ENCODE measurements at regions not wholly inside any gene's neighbourhood (a gene's known extent, or its start where the extent isn't known, plus 50 kb on each side); places are given as distances from the start of the nearest gene placed in this dataset.

GRCh38 chr1:163537809-163538208 is 216.1 kb downstream of the NUF2 start:
- Histone ChIP-seq H3K36me3 (ENCODE audit: insufficient read depth, low read length) (no peaks in the 10 kb centered on the region), H3K27ac (no peak overlapping the region), H3K4me3 (no peak overlapping the region), H3K9me3 (ENCODE audit: low read depth, low read length) (no peaks in the 10 kb centered on the region), H3K9ac (ENCODE audit: insufficient read length) (no peak overlapping the region)
- TF ChIP-seq POLR2AphosphoS5 (IDR thresholded peaks at IDR 0.05; ENCODE audit: borderline replicate concordance, low read depth, low read length) (no peak), EZH2 (IDR thresholded peaks at IDR 0.05) (no peak), FOXP2 (optimal IDR thresholded peaks at IDR 0.05; ENCODE audit: control extremely low read depth, extremely low read length, insufficient read depth) (no peak)
- DNase-seq (ENCODE audit: low read depth, low spot score): no peak

GRCh38 chr1:163538667-163539066 is 216.9 kb downstream of the NUF2 start:
- H3K4me3 ChIP-seq: peak overlapping the region; percentile 33
- no peaks in the 10 kb centered on the region for H3K9me3 ChIP-seq (ENCODE audit: low read depth, low read length)
- H3K36me3 ChIP-seq (ENCODE audit: insufficient read depth, low read length): no peaks in the 10 kb centered on the region
- no peak for DNase-seq (ENCODE audit: low read depth, low spot score)
- TF ChIP-seq FOXP2 (optimal IDR thresholded peaks at IDR 0.05; ENCODE audit: control extremely low read depth, extremely low read length, insufficient read depth): no peak
- no peak for TF ChIP-seq POLR2AphosphoS5 (IDR thresholded peaks at IDR 0.05; ENCODE audit: borderline replicate concordance, low read depth, low read length)
- no peak for TF ChIP-seq EZH2 (IDR thresholded peaks at IDR 0.05)
- H3K9ac ChIP-seq (ENCODE audit: insufficient read length): peak overlapping the region; percentile 40
- H3K27ac ChIP-seq: peak overlapping the region; percentile 70

DNA sequence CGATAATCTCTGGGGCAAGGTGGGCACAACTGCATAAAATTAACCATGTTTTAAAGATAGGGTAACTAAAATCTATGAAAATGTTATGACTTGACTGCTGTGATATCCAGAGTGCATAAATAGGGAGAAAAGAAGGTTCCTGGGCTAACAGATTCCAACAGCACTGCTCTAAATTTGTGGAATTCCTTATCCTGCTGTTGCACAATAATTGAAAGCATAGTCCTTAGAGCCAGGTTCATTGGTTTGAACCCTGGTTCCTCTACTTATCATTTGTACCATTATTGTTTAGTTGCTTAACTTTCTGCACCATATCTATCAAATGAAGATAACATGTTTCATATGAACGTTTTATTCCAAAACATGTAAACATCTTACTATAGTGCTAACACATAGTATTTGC is 219.0 kb downstream of the NUF2 start:
- TF ChIP-seq EZH2 (IDR thresholded peaks at IDR 0.05) (no peak), FOXP2 (optimal IDR thresholded peaks at IDR 0.05; ENCODE audit: control extremely low read depth, extremely low read length, insufficient read depth) (no peak), POLR2AphosphoS5 (IDR thresholded peaks at IDR 0.05; ENCODE audit: borderline replicate concordance, low read depth, low read length) (no peak)
- DNase-seq (ENCODE audit: low read depth, low spot score): no peak
- Histone ChIP-seq H3K9me3 (ENCODE audit: low read depth, low read length) (no peaks in the 10 kb centered on the region), H3K27ac (no peak overlapping the region), H3K4me3 (no peak overlapping the region), H3K9ac (ENCODE audit: insufficient read length) (no peak overlapping the region), H3K36me3 (ENCODE audit: insufficient read depth, low read length) (no peaks in the 10 kb centered on the region)

- no peaks in the 10 kb centered on the region for H3K9me3 ChIP-seq (ENCODE audit: low read depth, low read length)
- no peak for DNase-seq (ENCODE audit: low read depth, low spot score)
- H3K27ac ChIP-seq: no peak overlapping the region
- H3K9ac ChIP-seq (ENCODE audit: insufficient read length): no peak overlapping the region
- TF ChIP-seq EZH2 (IDR thresholded peaks at IDR 0.05): no peak
- TF ChIP-seq FOXP2 (optimal IDR thresholded peaks at IDR 0.05; ENCODE audit: control extremely low read depth, extremely low read length, insufficient read depth): no peak
- no peak for TF ChIP-seq POLR2AphosphoS5 (IDR thresholded peaks at IDR 0.05; ENCODE audit: borderline replicate concordance, low read depth, low read length)
- no peaks in the 10 kb centered on the region for H3K36me3 ChIP-seq (ENCODE audit: insufficient read depth, low read length)
- no peak overlapping the region for H3K4me3 ChIP-seq
Measured at GRCh38 chr1:163544441-163544840, 222.7 kb downstream of the NUF2 start.

DNA sequence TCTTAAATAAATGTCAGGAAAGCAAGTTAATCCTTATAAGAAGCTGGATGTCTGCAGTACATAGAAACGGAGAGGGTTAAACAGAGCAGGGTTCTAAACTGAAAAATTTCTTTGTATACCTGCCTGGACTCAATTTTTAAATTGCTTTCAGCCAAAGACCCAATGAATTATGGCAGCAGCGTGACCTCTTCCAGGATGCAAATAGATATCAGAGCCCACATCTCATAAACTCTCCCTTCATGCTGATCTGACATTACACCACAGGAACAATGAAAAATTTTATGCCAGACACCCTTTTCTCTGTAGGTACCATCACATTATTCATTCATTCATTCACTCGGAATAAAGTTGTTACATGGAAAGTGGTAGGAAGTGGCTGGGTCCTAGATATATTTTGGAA is 236.4 kb downstream of the NUF2 start:
- H3K4me3 ChIP-seq: no peak overlapping the region
- H3K27ac ChIP-seq: no peak overlapping the region
- no peaks in the 10 kb centered on the region for H3K36me3 ChIP-seq (ENCODE audit: insufficient read depth, low read length)
- DNase-seq (ENCODE audit: low read depth, low spot score): no peak
- H3K9me3 ChIP-seq (ENCODE audit: low read depth, low read length): no peaks in the 10 kb centered on the region; the same call in 1 of the 2 replicates
- no peak for TF ChIP-seq EZH2 (IDR thresholded peaks at IDR 0.05)
- TF ChIP-seq POLR2AphosphoS5 (IDR thresholded peaks at IDR 0.05; ENCODE audit: borderline replicate concordance, low read depth, low read length): no peak
- no peak for TF ChIP-seq FOXP2 (optimal IDR thresholded peaks at IDR 0.05; ENCODE audit: control extremely low read depth, extremely low read length, insufficient read depth)
- H3K9ac ChIP-seq (ENCODE audit: insufficient read length): peak overlapping the region; percentile 33

DNA sequence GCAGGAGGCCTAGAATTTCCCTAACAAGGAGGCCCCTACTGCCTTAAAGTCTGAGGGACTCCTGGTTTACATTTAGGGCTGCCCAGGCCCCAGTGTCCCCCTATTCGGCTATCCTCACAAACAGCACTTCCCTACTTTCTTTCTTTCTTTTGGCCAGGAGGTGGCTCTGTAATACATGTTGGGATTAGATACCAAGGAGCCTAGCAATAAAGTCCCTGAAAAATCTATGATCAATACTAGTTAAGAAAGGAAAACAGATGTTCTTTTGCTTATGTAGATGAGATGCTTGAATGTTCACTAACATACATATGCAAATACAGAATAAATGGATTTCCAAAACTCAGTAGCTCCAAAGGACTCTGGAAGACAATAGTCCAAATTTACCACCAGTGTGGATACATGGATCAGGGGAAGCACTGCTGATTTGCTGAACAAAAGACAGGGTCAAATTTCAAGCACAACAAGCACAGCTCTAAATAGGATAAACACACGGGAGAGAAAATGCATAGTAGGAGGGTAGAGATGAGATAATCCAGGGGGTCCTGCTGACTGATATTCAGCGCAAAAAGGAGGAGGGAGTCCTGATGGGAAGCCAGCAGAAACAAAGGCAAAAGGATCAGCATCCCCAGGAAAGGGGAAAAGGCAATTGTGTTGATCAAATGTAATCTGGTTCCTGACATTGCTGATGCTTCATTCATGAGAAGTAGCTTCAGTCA is 240.0 kb downstream of the NUF2 start:
- no peaks in the 10 kb centered on the region for H3K36me3 ChIP-seq (ENCODE audit: insufficient read depth, low read length)
- DNase-seq (ENCODE audit: low read depth, low spot score): no peak
- peak overlapping the region; percentile 32; the same call in 1 of the 2 replicates for H3K27ac ChIP-seq
- H3K4me3 ChIP-seq: no peak overlapping the region
- no peaks in the 10 kb centered on the region; the same call in 1 of the 2 replicates for H3K9me3 ChIP-seq (ENCODE audit: low read depth, low read length)
- H3K9ac ChIP-seq (ENCODE audit: insufficient read length): no peak overlapping the region
- TF ChIP-seq POLR2AphosphoS5 (IDR thresholded peaks at IDR 0.05; ENCODE audit: borderline replicate concordance, low read depth, low read length) (no peak), FOXP2 (optimal IDR thresholded peaks at IDR 0.05; ENCODE audit: control extremely low read depth, extremely low read length, insufficient read depth) (no peak), EZH2 (IDR thresholded peaks at IDR 0.05) (no peak)

- peak overlapping the region; percentile 32; the same call in 1 of the 2 replicates for H3K27ac ChIP-seq
- H3K4me3 ChIP-seq: no peak overlapping the region
- DNase-seq (ENCODE audit: low read depth, low spot score): no peak
- TF ChIP-seq POLR2AphosphoS5 (IDR thresholded peaks at IDR 0.05; ENCODE audit: borderline replicate concordance, low read depth, low read length) (no peak), FOXP2 (optimal IDR thresholded peaks at IDR 0.05; ENCODE audit: control extremely low read depth, extremely low read length, insufficient read depth) (no peak), EZH2 (IDR thresholded peaks at IDR 0.05) (no peak)
- no peak overlapping the region for H3K9ac ChIP-seq (ENCODE audit: insufficient read length)
- no peaks in the 10 kb centered on the region; the same call in 1 of the 2 replicates for H3K9me3 ChIP-seq (ENCODE audit: low read depth, low read length)
- no peaks in the 10 kb centered on the region for H3K36me3 ChIP-seq (ENCODE audit: insufficient read depth, low read length)
Measured at GRCh38 chr1:163562355-163562754, 240.6 kb downstream of the NUF2 start.

DNA sequence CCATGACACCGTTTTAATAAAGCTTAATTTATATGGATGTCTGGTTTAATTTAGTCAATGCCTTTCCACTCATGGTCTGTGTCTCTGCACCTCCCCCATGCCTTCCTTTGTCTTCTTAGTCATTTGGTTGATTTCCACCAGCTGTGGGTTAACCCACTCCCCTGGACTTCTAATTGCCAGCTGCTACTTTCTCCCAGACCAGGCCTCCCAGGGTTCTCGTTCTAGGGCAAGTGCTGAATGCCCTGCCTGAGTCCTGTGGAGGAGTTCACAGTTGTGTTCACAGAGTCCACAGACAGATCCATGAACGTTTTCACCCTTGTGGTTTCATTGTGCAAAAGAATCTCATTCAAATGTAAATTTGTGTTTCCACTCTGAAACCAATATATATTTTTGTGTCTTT is 243.4 kb downstream of the NUF2 start:
- no peaks in the 10 kb centered on the region for H3K36me3 ChIP-seq (ENCODE audit: insufficient read depth, low read length)
- peak overlapping the region; percentile 87 for H3K27ac ChIP-seq
- H3K9me3 ChIP-seq (ENCODE audit: low read depth, low read length): no peaks in the 10 kb centered on the region; the same call in 1 of the 2 replicates
- H3K4me3 ChIP-seq: peak overlapping the region; percentile 53
- no peak for DNase-seq (ENCODE audit: low read depth, low spot score)
- peak overlapping the region; percentile 48 for H3K9ac ChIP-seq (ENCODE audit: insufficient read length)
- TF ChIP-seq FOXP2 (optimal IDR thresholded peaks at IDR 0.05; ENCODE audit: control extremely low read depth, extremely low read length, insufficient read depth): no peak
- TF ChIP-seq EZH2 (IDR thresholded peaks at IDR 0.05): no peak
- TF ChIP-seq POLR2AphosphoS5 (IDR thresholded peaks at IDR 0.05; ENCODE audit: borderline replicate concordance, low read depth, low read length): no peak
